Smooth muscle cell (in vitro differentiated cells): ENCODE measurements at regions not wholly inside any gene's neighbourhood (a gene's known extent, or its start where the extent isn't known, plus 50 kb on each side); places are given as distances from the start of the nearest gene placed in this dataset.

Experiments used
- DNase-seq: peaks from one replicate; lab custom pipeline; 2025; ENCODE audit not compliant: unreplicated experiment; lab: John Stamatoyannopoulos, UW
- H2AFZ ChIP-seq: fragments of 200-600 bp; sonication (generic); 2 replicates; pipeline ENCODE4 v1.6.0; 2016; ENCODE audit warnings: antibody characterized with exemption, low read depth, mild to moderate bottlenecking
- H3F3A ChIP-seq: fragments of 200-600 bp; sonication (generic); 2 replicates; pipeline ENCODE4 v1.6.0; 2017; ENCODE audit warnings: antibody characterized with exemption, low read depth
- H3K27ac ChIP-seq: fragments of 200-600 bp; sonication (generic); 2 replicates; pipeline ENCODE4 v1.5.1; 2016; ENCODE audit warnings: low read depth, mild to moderate bottlenecking
- H3K27me3 ChIP-seq: fragments of 200-600 bp; sonication (generic); 2 replicates; pipeline ENCODE4 v1.6.1; 2016; ENCODE audit warnings: low read depth, mild to moderate bottlenecking
- H3K36me3 ChIP-seq: fragments of 200-600 bp; sonication (generic); 2 replicates; pipeline ENCODE4 v1.5.1; 2016; ENCODE audit warnings: low read depth
- H3K4me1 ChIP-seq: fragments of 200-600 bp; sonication (generic); 2 replicates; pipeline ENCODE4 v1.5.1; 2016; ENCODE audit warnings: low read depth
- H3K4me2 ChIP-seq: fragments of 200-600 bp; sonication (generic); 2 replicates; pipeline ENCODE4 v1.6.0; 2016; ENCODE audit warnings: mild to moderate bottlenecking
- H3K4me3 ChIP-seq: fragments of 200-600 bp; sonication (generic); 2 replicates; pipeline ENCODE4 v1.5.1; 2016; ENCODE audit warnings: mild to moderate bottlenecking
- H3K79me2 ChIP-seq: fragments of 200-600 bp; sonication (generic); 2 replicates; pipeline ENCODE4 v1.6.0; 2016; ENCODE audit warnings: low read depth, mild to moderate bottlenecking
- H3K9ac ChIP-seq: fragments of 200-600 bp; sonication (generic); 2 replicates; pipeline ENCODE4 v1.6.0; 2016; ENCODE audit warnings: low read depth
- H3K9me3 ChIP-seq: fragments of 200-600 bp; sonication (generic); replicated peaks from 2 replicates; pipeline ENCODE4 v1.5.1; 2016; ENCODE audit warnings: low read depth
- H4K20me1 ChIP-seq: fragments of 200-600 bp; sonication (generic); 2 replicates; pipeline ENCODE4 v1.6.0; 2016; ENCODE audit warnings: low read depth
- WGBS: methylation state at CpG from one replicate; pipeline ENCODE4 v1.1.7; 2016; ENCODE audit warnings: low lambda C conversion rate; 5-methylcytosine and 5-hydroxymethylcytosine counted together
- TF ChIP-seq, protein P1 (sequence below): fragments of 200-600 bp; sonication (generic); IDR thresholded peaks from 2 replicates; pipeline ENCODE4 v1.5.1; 2017; ENCODE audit warnings: borderline replicate concordance, mild to moderate bottlenecking, antibody characterized with exemption; ENCODE audit not compliant: insufficient read depth, poor library complexity, severe bottlenecking

DNA sequence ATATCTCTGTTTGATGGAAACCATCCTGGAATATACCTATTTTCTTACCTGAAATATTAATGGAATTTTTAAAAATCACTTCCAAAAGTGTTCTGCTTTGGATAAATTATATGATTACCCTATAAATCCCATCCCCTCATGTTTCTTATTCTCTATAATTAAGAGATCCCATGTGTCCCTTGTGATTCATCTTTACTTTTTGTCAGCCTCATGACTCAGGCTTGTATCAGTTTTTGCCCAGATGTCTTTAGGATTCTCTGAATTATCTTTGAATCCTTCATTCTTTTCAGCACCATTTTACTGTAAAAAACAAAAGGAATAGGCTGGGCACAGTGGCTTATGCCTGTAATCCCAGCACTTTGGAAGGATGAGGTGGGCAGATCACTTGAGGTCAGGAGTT is 804.5 kb upstream of the CITED2 start:
- no peak for DNase-seq
- Histone ChIP-seq H3K9me3 (no peaks in the 10 kb centered on the region), H3K27me3 (no peaks in the 10 kb centered on the region), H3K9ac (no peak overlapping the region), H3K4me3 (no peak overlapping the region), H3K4me2 (no peak overlapping the region), H3K36me3 (no peaks in the 10 kb centered on the region), H4K20me1 (no peaks in the 10 kb centered on the region), H3K4me1 (no peaks in the 10 kb centered on the region), H3F3A (no peaks in the 10 kb centered on the region), H3K27ac (peak overlapping the region; percentile 3), H3K79me2 (no peaks in the 10 kb centered on the region), H2AFZ (no peak overlapping the region)
- TF ChIP-seq, protein P1, sequence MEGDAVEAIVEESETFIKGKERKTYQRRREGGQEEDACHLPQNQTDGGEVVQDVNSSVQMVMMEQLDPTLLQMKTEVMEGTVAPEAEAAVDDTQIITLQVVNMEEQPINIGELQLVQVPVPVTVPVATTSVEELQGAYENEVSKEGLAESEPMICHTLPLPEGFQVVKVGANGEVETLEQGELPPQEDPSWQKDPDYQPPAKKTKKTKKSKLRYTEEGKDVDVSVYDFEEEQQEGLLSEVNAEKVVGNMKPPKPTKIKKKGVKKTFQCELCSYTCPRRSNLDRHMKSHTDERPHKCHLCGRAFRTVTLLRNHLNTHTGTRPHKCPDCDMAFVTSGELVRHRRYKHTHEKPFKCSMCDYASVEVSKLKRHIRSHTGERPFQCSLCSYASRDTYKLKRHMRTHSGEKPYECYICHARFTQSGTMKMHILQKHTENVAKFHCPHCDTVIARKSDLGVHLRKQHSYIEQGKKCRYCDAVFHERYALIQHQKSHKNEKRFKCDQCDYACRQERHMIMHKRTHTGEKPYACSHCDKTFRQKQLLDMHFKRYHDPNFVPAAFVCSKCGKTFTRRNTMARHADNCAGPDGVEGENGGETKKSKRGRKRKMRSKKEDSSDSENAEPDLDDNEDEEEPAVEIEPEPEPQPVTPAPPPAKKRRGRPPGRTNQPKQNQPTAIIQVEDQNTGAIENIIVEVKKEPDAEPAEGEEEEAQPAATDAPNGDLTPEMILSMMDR: no peak

DNA sequence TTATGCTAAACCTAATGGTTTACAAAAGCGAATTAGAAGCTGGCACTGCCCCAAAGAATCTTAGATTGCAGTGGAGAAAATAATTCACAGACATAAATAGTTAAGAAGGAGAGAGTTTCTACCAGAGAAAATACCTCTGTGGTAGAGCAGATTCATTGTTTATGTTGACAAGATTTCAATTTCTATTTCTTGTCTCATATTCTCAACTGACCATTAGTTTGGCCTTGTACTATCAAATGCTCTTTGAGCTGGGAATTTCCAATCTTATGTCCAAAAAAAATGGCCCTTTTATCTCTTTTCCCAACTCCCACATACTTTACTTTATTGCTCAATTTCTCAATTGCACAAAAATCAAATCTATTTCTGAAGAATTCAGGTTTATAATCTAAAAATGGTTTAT is 804.1 kb upstream of the CITED2 start:
- no peak overlapping the region for H2AFZ ChIP-seq
- H4K20me1 ChIP-seq: no peaks in the 10 kb centered on the region
- no peak overlapping the region for H3K27ac ChIP-seq
- 87% methylated on average over 1 of the region's 1 CpG for WGBS
- H3K79me2 ChIP-seq: no peaks in the 10 kb centered on the region
- H3K9ac ChIP-seq: no peak overlapping the region
- no peaks in the 10 kb centered on the region for H3K27me3 ChIP-seq
- H3K36me3 ChIP-seq: no peaks in the 10 kb centered on the region
- no peak for DNase-seq
- TF ChIP-seq, protein P1: no peak
- H3K4me3 ChIP-seq: no peak overlapping the region
- no peak overlapping the region for H3K4me2 ChIP-seq
- H3K9me3 ChIP-seq: no peaks in the 10 kb centered on the region
- H3F3A ChIP-seq: no peaks in the 10 kb centered on the region
- no peaks in the 10 kb centered on the region for H3K4me1 ChIP-seq

DNA sequence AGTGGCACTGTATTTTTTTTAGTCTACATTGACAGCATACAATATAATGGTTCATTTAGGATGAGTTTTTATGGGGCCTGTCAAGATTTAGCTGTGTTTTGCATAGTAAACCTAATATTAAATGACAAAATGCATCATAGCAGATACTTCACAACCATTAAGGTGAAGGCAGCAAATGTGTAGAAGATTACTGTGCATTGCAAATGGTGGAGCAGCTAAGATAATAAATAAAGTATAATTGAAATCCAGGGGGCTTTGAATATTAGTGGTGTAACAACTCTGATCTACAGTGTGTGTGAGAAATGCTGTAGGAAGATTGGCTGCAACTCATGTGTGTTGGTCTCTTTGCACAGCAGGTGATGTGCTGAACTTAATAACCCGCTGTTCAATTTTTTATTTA is 801.9 kb upstream of the CITED2 start:
- Histone ChIP-seq H3K27ac (no peak overlapping the region), H3K36me3 (no peaks in the 10 kb centered on the region), H3K4me2 (no peak overlapping the region), H3K4me3 (no peak overlapping the region), H4K20me1 (no peaks in the 10 kb centered on the region), H3K27me3 (no peaks in the 10 kb centered on the region), H2AFZ (no peak overlapping the region), H3K9ac (no peak overlapping the region), H3K9me3 (no peaks in the 10 kb centered on the region), H3K4me1 (no peaks in the 10 kb centered on the region), H3K79me2 (no peaks in the 10 kb centered on the region), H3F3A (no peaks in the 10 kb centered on the region)
- WGBS: 97% methylated on average over 1 of the region's 1 CpG
- DNase-seq: no peak
- TF ChIP-seq, protein P1: no peak

DNA sequence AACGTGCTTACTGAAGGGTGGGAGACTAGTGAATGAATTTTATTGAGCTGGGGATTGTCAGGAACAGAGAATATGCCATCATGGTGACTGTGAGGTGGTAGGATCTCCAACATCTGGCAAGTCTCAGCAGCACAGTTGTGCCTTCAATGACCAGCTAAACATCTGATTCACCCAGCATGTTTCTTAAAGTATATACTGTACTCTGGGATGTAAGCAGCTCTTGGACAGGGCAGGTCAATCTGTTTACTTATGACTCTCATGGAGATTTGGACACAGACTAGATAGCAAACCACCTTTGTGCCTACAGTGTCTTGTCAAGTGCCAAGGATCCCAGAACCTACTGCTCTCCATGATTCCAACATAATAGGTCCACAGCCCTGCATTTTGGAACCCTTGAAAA is 801.0 kb upstream of the CITED2 start:
- Histone ChIP-seq H4K20me1 (no peaks in the 10 kb centered on the region), H3K9ac (no peak overlapping the region), H2AFZ (no peak overlapping the region), H3K27ac (no peak overlapping the region), H3K27me3 (no peaks in the 10 kb centered on the region), H3K4me3 (no peak overlapping the region), H3K79me2 (no peaks in the 10 kb centered on the region), H3K4me1 (no peaks in the 10 kb centered on the region), H3F3A (no peaks in the 10 kb centered on the region), H3K36me3 (no peaks in the 10 kb centered on the region), H3K4me2 (no peak overlapping the region), H3K9me3 (no peaks in the 10 kb centered on the region)
- 95% methylated on average over 1 of the region's 1 CpG for WGBS
- no peak for DNase-seq
- TF ChIP-seq, protein P1: no peak
